Right atrium auricular region (tissue), 2 donors: ENCODE measurements at regions not wholly inside any gene's neighbourhood (a gene's known extent, or its start where the extent isn't known, plus 50 kb on each side); places are given as distances from the start of the nearest gene placed in this dataset.

Experiments
- DNase-seq: peaks from one replicate; pipeline ENCODE4 v3.0.0-alpha.2; 2019; ENCODE audit warnings: low spot score
- H3K27ac ChIP-seq, 2 donors: fragments of 200-600 bp; sonication (generic); 1 replicate in 1 of 2; 2 replicates in 1 of 2; pipeline ENCODE4 v1.5.1; 2016 to 2019
- H3K27me3 ChIP-seq, 2 donors: fragments of 200-600 bp; sonication (generic); one replicate each; pipeline versions ENCODE4 v1.5.1 to v1.6.0; 2017 to 2019
- H3K36me3 ChIP-seq: fragments of 200-600 bp; sonication (generic); one replicate; pipeline ENCODE4 v1.5.1; 2016
- H3K4me1 ChIP-seq, 2 donors: fragments of 200-600 bp; sonication (generic); one replicate each; pipeline versions ENCODE4 v1.5.1 to v1.6.0; 2017 to 2019
- H3K4me3 ChIP-seq, 2 donors: fragments of 200-600 bp; sonication (generic); 1 replicate in 1 of 2; 2 replicates in 1 of 2; pipeline ENCODE4 v1.5.1; 2017 to 2019; ENCODE audit warnings: mild to moderate bottlenecking in 1 of 2, moderate library complexity in 1 of 2
- H3K9me3 ChIP-seq, 2 donors: fragments of 200-600 bp; sonication (generic); one replicate each; pipeline ENCODE4 v1.5.1; 2019
- CTCF ChIP-seq, 2 donors: fragments of 200-600 bp; sonication (generic); IDR thresholded peaks; one replicate each; pipeline ENCODE4 v1.5.1; 2019; ENCODE audit warnings: antibody characterized with exemption in 2 of 2

GRCh38 chr2:216922175-216922780 is 62.4 kb upstream of the TNP1 start:
- Histone ChIP-seq H3K36me3 (no peaks in the 10 kb centered on the region), H3K4me3 (no peak overlapping the region), H3K27ac (no peak overlapping the region), H3K27me3 (no peaks in the 10 kb centered on the region), H3K4me1 (peaks cover 0 to 4% of the 10 kb centered on the region in 2 donors), H3K9me3 (no peaks in the 10 kb centered on the region)
- no peak for DNase-seq
- TF ChIP-seq CTCF (IDR thresholded peaks at IDR 0.05), result no peak

- H3K27me3 ChIP-seq, result no peaks in the 10 kb centered on the region
- H3K36me3 ChIP-seq, result no peaks in the 10 kb centered on the region
- no peak overlapping the region for H3K27ac ChIP-seq
- TF ChIP-seq CTCF (IDR thresholded peaks at IDR 0.05), result no peak
- H3K4me1 ChIP-seq, result peaks cover 0 to 4% of the 10 kb centered on the region in 2 donors
- no peak for DNase-seq
- H3K9me3 ChIP-seq, result no peaks in the 10 kb centered on the region
- H3K4me3 ChIP-seq, result no peak overlapping the region
These were observed 61.1 kb upstream of the TNP1 start for GRCh38 chr2:216920937-216921456.

- Histone ChIP-seq H3K9me3 (no peaks in the 10 kb centered on the region), H3K27ac (no peak overlapping the region), H3K4me3 (no peak overlapping the region), H3K36me3 (no peaks in the 10 kb centered on the region), H3K27me3 (no peaks in the 10 kb centered on the region), H3K4me1 (peaks cover 0 to 4% of the 10 kb centered on the region in 2 donors)
- no peak for TF ChIP-seq CTCF (IDR thresholded peaks at IDR 0.05)
- DNase-seq, result no peak
These were observed 60.4 kb upstream of the TNP1 start for GRCh38 chr2:216920143-216920876.

- Histone ChIP-seq H3K9me3 (no peaks in the 10 kb centered on the region), H3K27ac (no peak overlapping the region), H3K4me1 (peaks cover 0 to 4% of the 10 kb centered on the region in 2 donors), H3K4me3 (no peak overlapping the region), H3K27me3 (no peaks in the 10 kb centered on the region), H3K36me3 (no peaks in the 10 kb centered on the region)
- no peak for TF ChIP-seq CTCF (IDR thresholded peaks at IDR 0.05)
- no peak for DNase-seq
These were observed 58.3 kb upstream of the TNP1 start for GRCh38 chr2:216918088-216918680.

- Histone ChIP-seq H3K27me3 (no peaks in the 10 kb centered on the region), H3K27ac (no peak overlapping the region), H3K9me3 (no peaks in the 10 kb centered on the region), H3K4me3 (no peak overlapping the region), H3K4me1 (peaks cover 0 to 4% of the 10 kb centered on the region in 2 donors), H3K36me3 (no peaks in the 10 kb centered on the region)
- TF ChIP-seq CTCF (IDR thresholded peaks at IDR 0.05), result no peak
- DNase-seq, result no peak
These were observed 57.2 kb upstream of the TNP1 start for GRCh38 chr2:216916956-216917650.
